ENCODE measurements at regions not wholly inside any gene's neighbourhood (a gene's known extent, or its start where the extent isn't known, plus 50 kb on each side); places are given as distances from the start of the nearest gene placed in this dataset.
A peak's percentile ranks its signal among the peaks of the same experiment; 100 is the strongest.

- H3K4me3 ChIP-seq (ENCODE audit: low read depth, low read length): no peak overlapping the region
- DNase-seq (ENCODE audit: low read depth): no peak
These were observed 199.9 kb upstream of the CIBAR2 start for GRCh38 chr16:85312174-85312573.

GRCh38 chr16:85312642-85313525 is 200.6 kb upstream of the CIBAR2 start:
- DNase-seq (ENCODE audit: low read depth): no peak
- H3K4me3 ChIP-seq (ENCODE audit: low read depth, low read length): no peak overlapping the region

- no peak for DNase-seq (ENCODE audit: low read depth)
- H3K4me3 ChIP-seq (ENCODE audit: low read depth, low read length): no peak overlapping the region
These were observed 201.4 kb upstream of the CIBAR2 start for GRCh38 chr16:85313526-85314301.

- no peak for DNase-seq (ENCODE audit: low read depth)
- no peak overlapping the region for H3K4me3 ChIP-seq (ENCODE audit: low read depth, low read length)
These were observed 202.3 kb upstream of the CIBAR2 start for GRCh38 chr16:85314512-85314971.

- DNase-seq (ENCODE audit: low read depth): no peak
- no peak overlapping the region for H3K4me3 ChIP-seq (ENCODE audit: low read depth, low read length)
These were observed 203.6 kb upstream of the CIBAR2 start for GRCh38 chr16:85315866-85316265.

GRCh38 chr16:85316321-85316919 is 204.1 kb upstream of the CIBAR2 start:
- DNase-seq (ENCODE audit: low read depth): no peak
- H3K4me3 ChIP-seq (ENCODE audit: low read depth, low read length): no peak overlapping the region

- no peak overlapping the region for H3K4me3 ChIP-seq (ENCODE audit: low read depth, low read length)
- no peak for DNase-seq (ENCODE audit: low read depth)
These were observed 204.7 kb upstream of the CIBAR2 start for GRCh38 chr16:85316944-85317343.

- DNase-seq (ENCODE audit: low read depth): no peak
- H3K4me3 ChIP-seq (ENCODE audit: low read depth, low read length): no peak overlapping the region
These were observed 205.4 kb upstream of the CIBAR2 start for GRCh38 chr16:85317704-85318103.

- DNase-seq (ENCODE audit: low read depth): no peak
- no peak overlapping the region for H3K4me3 ChIP-seq (ENCODE audit: low read depth, low read length)
These were observed 207.1 kb upstream of the CIBAR2 start for GRCh38 chr16:85319208-85319983.

- H3K4me3 ChIP-seq (ENCODE audit: low read depth, low read length): no peak overlapping the region
- no peak for DNase-seq (ENCODE audit: low read depth)
These were observed 207.7 kb upstream of the CIBAR2 start for GRCh38 chr16:85319984-85320440.

- DNase-seq (ENCODE audit: low read depth): no peak
- no peak overlapping the region for H3K4me3 ChIP-seq (ENCODE audit: low read depth, low read length)
These were observed 208.6 kb upstream of the CIBAR2 start for GRCh38 chr16:85320677-85321385.

- peak; percentile 86 for DNase-seq (ENCODE audit: low read depth)
- H3K4me3 ChIP-seq (ENCODE audit: low read depth, low read length): no peak overlapping the region
These were observed 209.4 kb upstream of the CIBAR2 start for GRCh38 chr16:85321509-85322271.

- H3K4me3 ChIP-seq (ENCODE audit: low read depth, low read length): no peak overlapping the region
- no peak for DNase-seq (ENCODE audit: low read depth)
These were observed 211.1 kb upstream of the CIBAR2 start for GRCh38 chr16:85323230-85323960.

- no peak overlapping the region for H3K4me3 ChIP-seq (ENCODE audit: low read depth, low read length)
- DNase-seq (ENCODE audit: low read depth): no peak
These were observed 211.6 kb upstream of the CIBAR2 start for GRCh38 chr16:85323961-85324253.

GRCh38 chr16:85324488-85324887 is 212.2 kb upstream of the CIBAR2 start:
- no peak overlapping the region for H3K4me3 ChIP-seq (ENCODE audit: low read depth, low read length)
- DNase-seq (ENCODE audit: low read depth): no peak

GRCh38 chr16:85326113-85326793 is 214.0 kb upstream of the CIBAR2 start:
- no peak for DNase-seq (ENCODE audit: low read depth)
- no peak overlapping the region for H3K4me3 ChIP-seq (ENCODE audit: low read depth, low read length)

GRCh38 chr16:85326794-85327181 is 214.5 kb upstream of the CIBAR2 start:
- no peak overlapping the region for H3K4me3 ChIP-seq (ENCODE audit: low read depth, low read length)
- no peak for DNase-seq (ENCODE audit: low read depth)

Measured in skeletal muscle cell (primary cell).